GM23338 (cell line): ENCODE measurements at regions not wholly inside any gene's neighbourhood (a gene's known extent, or its start where the extent isn't known, plus 50 kb on each side); places are given as distances from the start of the nearest gene placed in this dataset.
A peak's percentile ranks its signal among the peaks of the same experiment; 100 is the strongest.

Source experiments
- ATAC-seq: fragments of 200-7000 bp; cut with Tn5 transposase; 3 replicates; pipeline ENCODE4 v1.9.1; 2020
- DNase-seq: peaks from one replicate; pipeline ENCODE4 v3.0.0-alpha.2; 2015; ENCODE audit warnings: low spot score
- H2AFZ ChIP-seq: fragments of 200-600 bp; sonication (generic); 2 replicates; pipeline ENCODE4 v1.8.0; 2016; ENCODE audit warnings: antibody characterized with exemption, mild to moderate bottlenecking, moderate library complexity
- H3F3A ChIP-seq: fragments of 200-600 bp; sonication (generic); replicated peaks from 2 replicates; pipeline ENCODE4 v1.8.0; 2017; ENCODE audit warnings: antibody characterized with exemption, mixed run types, low read depth
- H3K27ac ChIP-seq: fragments of 200-600 bp; sonication (generic); 2 replicates; pipeline ENCODE4 v1.6.1; 2016; ENCODE audit warnings: low read depth
- H3K27me3 ChIP-seq: fragments of 200-600 bp; sonication (generic); 2 replicates; pipeline ENCODE4 v1.8.0; 2016; ENCODE audit warnings: mild to moderate bottlenecking, mixed run types, moderate library complexity; ENCODE audit not compliant: insufficient read depth
- H3K36me3 ChIP-seq: fragments of 200-600 bp; sonication (generic); 2 replicates; pipeline ENCODE4 v1.8.0; 2016; ENCODE audit warnings: mild to moderate bottlenecking; ENCODE audit not compliant: insufficient read depth
- H3K4me1 ChIP-seq: fragments of 200-600 bp; sonication (generic); 2 replicates; pipeline ENCODE4 v1.8.0; 2016; ENCODE audit warnings: mild to moderate bottlenecking, moderate library complexity; ENCODE audit not compliant: insufficient read depth
- H3K4me2 ChIP-seq: fragments of 200-600 bp; sonication (generic); 2 replicates; pipeline ENCODE4 v1.7.1; 2017; ENCODE audit warnings: mixed run types
- H3K4me3 ChIP-seq: fragments of 200-600 bp; sonication (generic); 2 replicates; pipeline ENCODE4 v1.6.1; 2016; ENCODE audit warnings: mixed run types
- H3K79me2 ChIP-seq: fragments of 200-600 bp; sonication (generic); replicated peaks from 2 replicates; pipeline ENCODE4 v1.8.0; 2017; ENCODE audit warnings: mild to moderate bottlenecking; ENCODE audit not compliant: insufficient read depth
- H3K9me2 ChIP-seq: fragments of 200-600 bp; sonication (generic); 2 replicates; pipeline ENCODE4 v1.8.0; 2017; ENCODE audit not compliant: insufficient read depth
- H4K20me1 ChIP-seq: fragments of 200-600 bp; sonication (generic); replicated peaks from 2 replicates; pipeline ENCODE4 v1.8.0; 2017; ENCODE audit warnings: mild to moderate bottlenecking; ENCODE audit not compliant: insufficient read depth
- H3K27ac Mint-ChIP-seq: 2 replicates; pipeline ENCODE4 v1.8.0; 2020; ENCODE audit warnings: inconsistent platforms, mild to moderate bottlenecking, moderate library complexity, mixed read lengths
- H3K27me3 Mint-ChIP-seq: 3 replicates; pipeline ENCODE4 v1.8.0; 2022; ENCODE audit warnings: low read depth, mild to moderate bottlenecking, moderate library complexity, mixed read lengths, inconsistent platforms; ENCODE audit not compliant: insufficient read depth, poor library complexity
- H3K36me3 Mint-ChIP-seq: 3 replicates; pipeline ENCODE4 v1.8.0; 2021; ENCODE audit warnings: low read depth, mild to moderate bottlenecking, inconsistent platforms, moderate library complexity, mixed read lengths
- H3K4me1 Mint-ChIP-seq: 3 replicates; pipeline ENCODE4 v1.8.0; 2020; ENCODE audit warnings: mild to moderate bottlenecking, inconsistent platforms, mixed read lengths
- H3K4me3 Mint-ChIP-seq: 3 replicates; pipeline ENCODE4 v1.8.0; 2021; ENCODE audit warnings: moderate library complexity, mild to moderate bottlenecking, inconsistent platforms, mixed read lengths
- H3K9me3 Mint-ChIP-seq: 3 replicates; pipeline ENCODE4 v1.8.0; 2020; ENCODE audit warnings: moderate library complexity, mild to moderate bottlenecking, inconsistent platforms, mixed read lengths
- CREB1 ChIP-seq: fragments of 250-450 bp; sonication (Bioruptor Pico); IDR thresholded peaks from 2 replicates; pipeline ENCODE4 v1.5.0; 2020; ENCODE audit warnings: low read depth, mild to moderate bottlenecking, moderate library complexity
- EZH2 ChIP-seq: fragments of 200-600 bp; sonication (generic); IDR thresholded peaks from one replicate; pipeline ENCODE4 v1.8.0; 2017; ENCODE audit warnings: antibody characterized with exemption, mild to moderate bottlenecking, low read depth; ENCODE audit not compliant: unreplicated experiment
- EZH2phosphoT487 ChIP-seq: fragments of 200-600 bp; sonication (generic); IDR thresholded peaks from one replicate; pipeline ENCODE4 v1.8.1; 2018; ENCODE audit warnings: antibody characterized with exemption; ENCODE audit not compliant: unreplicated experiment
- JUNB ChIP-seq: IDR thresholded peaks from one replicate; pipeline ENCODE4 v1.6.1; 2016; ENCODE audit warnings: antibody characterized with exemption; ENCODE audit not compliant: unreplicated experiment
- NANOG ChIP-seq: IDR thresholded peaks from 2 replicates; pipeline ENCODE4 v1.6.1; 2016; ENCODE audit warnings: antibody characterized with exemption, borderline replicate concordance
- POLR2AphosphoS5 ChIP-seq: IDR thresholded peaks from 2 replicates; pipeline ENCODE4 v1.6.1; 2016; ENCODE audit warnings: antibody characterized with exemption, low read depth
- STAT1 ChIP-seq: IDR thresholded peaks from one replicate; pipeline ENCODE4 v1.6.1; 2016; ENCODE audit warnings: antibody characterized with exemption; ENCODE audit not compliant: unreplicated experiment
- ZNF114 ChIP-seq: fragments of 250-450 bp; sonication (Bioruptor Pico); IDR thresholded peaks from 2 replicates; pipeline ENCODE4 v1.5.0; 2020; ENCODE audit warnings: mild to moderate bottlenecking, moderate library complexity
- ZNF331 ChIP-seq: fragments of 250-450 bp; sonication (Bioruptor Pico); IDR thresholded peaks from 2 replicates; pipeline ENCODE4 v1.5.0; 2020; ENCODE audit warnings: low read depth, mild to moderate bottlenecking, moderate library complexity
- ZNF462 ChIP-seq: fragments of 250-450 bp; sonication (Bioruptor Pico); IDR thresholded peaks from 2 replicates; pipeline ENCODE4 v1.5.0; 2020; ENCODE audit warnings: mild to moderate bottlenecking, moderate library complexity
- TF ChIP-seq, protein P1 (sequence below): IDR thresholded peaks from 2 replicates; pipeline ENCODE4 v1.6.1; 2016; ENCODE audit warnings: antibody characterized with exemption
- TF ChIP-seq, protein P2 (sequence below), 2 experiments: fragments of 200-600 bp in 1 of 2; sonication (generic) in 1 of 2; conservative IDR thresholded peaks; 2 replicates each; pipeline versions ENCODE4 v1.5.1 to v1.6.1; 2016 to 2017; ENCODE audit warnings: antibody characterized with exemption in 2 of 2, low read depth in 2 of 2, mild to moderate bottlenecking in 2 of 2, moderate library complexity in 1 of 2
- TF ChIP-seq, protein P3 (sequence below): IDR thresholded peaks from one replicate; pipeline ENCODE4 v1.6.1; 2018; ENCODE audit warnings: antibody characterized with exemption; ENCODE audit not compliant: unreplicated experiment

GRCh38 chr6:94785514-94785913 is 791.8 kb upstream of the MANEA start:
- H3K9me3 Mint-ChIP-seq: peaks cover 2% of the 10 kb centered on the region; the same call in 1 of the 3 replicates
- H3K4me1 Mint-ChIP-seq: peaks cover 4% of the 10 kb centered on the region; the same call in 2 of the 3 replicates
- no peaks in the 10 kb centered on the region for H3F3A ChIP-seq

More at GRCh38 chr6:94785514-94785913, 791.8 kb upstream of the MANEA start:
- H3K4me3 Mint-ChIP-seq: no peak overlapping the region
- Histone ChIP-seq H3K9me2 (no peaks in the 10 kb centered on the region), H3K4me3 (no peak overlapping the region), H3K36me3 (no peaks in the 10 kb centered on the region), H3K4me1 (no peaks in the 10 kb centered on the region; the same call in 1 of the 2 replicates), H2AFZ (peak overlapping the region; percentile 88; the same call in 1 of the 2 replicates), H4K20me1 (no peaks in the 10 kb centered on the region), H3K27ac (no peak overlapping the region), H3K27me3 (no peaks in the 10 kb centered on the region), H3K4me2 (no peak overlapping the region), H3K79me2 (no peaks in the 10 kb centered on the region)
- no peaks in the 10 kb centered on the region for H3K36me3 Mint-ChIP-seq
- no peak overlapping the region for H3K27ac Mint-ChIP-seq
- ATAC-seq: no peak
- TF ChIP-seq, protein P1, sequence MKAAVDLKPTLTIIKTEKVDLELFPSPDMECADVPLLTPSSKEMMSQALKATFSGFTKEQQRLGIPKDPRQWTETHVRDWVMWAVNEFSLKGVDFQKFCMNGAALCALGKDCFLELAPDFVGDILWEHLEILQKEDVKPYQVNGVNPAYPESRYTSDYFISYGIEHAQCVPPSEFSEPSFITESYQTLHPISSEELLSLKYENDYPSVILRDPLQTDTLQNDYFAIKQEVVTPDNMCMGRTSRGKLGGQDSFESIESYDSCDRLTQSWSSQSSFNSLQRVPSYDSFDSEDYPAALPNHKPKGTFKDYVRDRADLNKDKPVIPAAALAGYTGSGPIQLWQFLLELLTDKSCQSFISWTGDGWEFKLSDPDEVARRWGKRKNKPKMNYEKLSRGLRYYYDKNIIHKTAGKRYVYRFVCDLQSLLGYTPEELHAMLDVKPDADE: no peak
- no peak for TF ChIP-seq ZNF114 (CRISPR knock-in tag)
- no peak for TF ChIP-seq STAT1
- TF ChIP-seq POLR2AphosphoS5: no peak
- TF ChIP-seq CREB1 (CRISPR knock-in tag): no peak
- TF ChIP-seq ZNF462 (CRISPR knock-in tag): no peak
- no peak for TF ChIP-seq ZNF331
- no peak for TF ChIP-seq JUNB
- no peak for TF ChIP-seq EZH2phosphoT487
- TF ChIP-seq, protein P2, sequence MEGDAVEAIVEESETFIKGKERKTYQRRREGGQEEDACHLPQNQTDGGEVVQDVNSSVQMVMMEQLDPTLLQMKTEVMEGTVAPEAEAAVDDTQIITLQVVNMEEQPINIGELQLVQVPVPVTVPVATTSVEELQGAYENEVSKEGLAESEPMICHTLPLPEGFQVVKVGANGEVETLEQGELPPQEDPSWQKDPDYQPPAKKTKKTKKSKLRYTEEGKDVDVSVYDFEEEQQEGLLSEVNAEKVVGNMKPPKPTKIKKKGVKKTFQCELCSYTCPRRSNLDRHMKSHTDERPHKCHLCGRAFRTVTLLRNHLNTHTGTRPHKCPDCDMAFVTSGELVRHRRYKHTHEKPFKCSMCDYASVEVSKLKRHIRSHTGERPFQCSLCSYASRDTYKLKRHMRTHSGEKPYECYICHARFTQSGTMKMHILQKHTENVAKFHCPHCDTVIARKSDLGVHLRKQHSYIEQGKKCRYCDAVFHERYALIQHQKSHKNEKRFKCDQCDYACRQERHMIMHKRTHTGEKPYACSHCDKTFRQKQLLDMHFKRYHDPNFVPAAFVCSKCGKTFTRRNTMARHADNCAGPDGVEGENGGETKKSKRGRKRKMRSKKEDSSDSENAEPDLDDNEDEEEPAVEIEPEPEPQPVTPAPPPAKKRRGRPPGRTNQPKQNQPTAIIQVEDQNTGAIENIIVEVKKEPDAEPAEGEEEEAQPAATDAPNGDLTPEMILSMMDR (conservative IDR thresholded peaks at IDR 0.05; ENCODE audit: low read depth in 2 of 2): no peak
- no peak for TF ChIP-seq EZH2
- TF ChIP-seq, protein P3, sequence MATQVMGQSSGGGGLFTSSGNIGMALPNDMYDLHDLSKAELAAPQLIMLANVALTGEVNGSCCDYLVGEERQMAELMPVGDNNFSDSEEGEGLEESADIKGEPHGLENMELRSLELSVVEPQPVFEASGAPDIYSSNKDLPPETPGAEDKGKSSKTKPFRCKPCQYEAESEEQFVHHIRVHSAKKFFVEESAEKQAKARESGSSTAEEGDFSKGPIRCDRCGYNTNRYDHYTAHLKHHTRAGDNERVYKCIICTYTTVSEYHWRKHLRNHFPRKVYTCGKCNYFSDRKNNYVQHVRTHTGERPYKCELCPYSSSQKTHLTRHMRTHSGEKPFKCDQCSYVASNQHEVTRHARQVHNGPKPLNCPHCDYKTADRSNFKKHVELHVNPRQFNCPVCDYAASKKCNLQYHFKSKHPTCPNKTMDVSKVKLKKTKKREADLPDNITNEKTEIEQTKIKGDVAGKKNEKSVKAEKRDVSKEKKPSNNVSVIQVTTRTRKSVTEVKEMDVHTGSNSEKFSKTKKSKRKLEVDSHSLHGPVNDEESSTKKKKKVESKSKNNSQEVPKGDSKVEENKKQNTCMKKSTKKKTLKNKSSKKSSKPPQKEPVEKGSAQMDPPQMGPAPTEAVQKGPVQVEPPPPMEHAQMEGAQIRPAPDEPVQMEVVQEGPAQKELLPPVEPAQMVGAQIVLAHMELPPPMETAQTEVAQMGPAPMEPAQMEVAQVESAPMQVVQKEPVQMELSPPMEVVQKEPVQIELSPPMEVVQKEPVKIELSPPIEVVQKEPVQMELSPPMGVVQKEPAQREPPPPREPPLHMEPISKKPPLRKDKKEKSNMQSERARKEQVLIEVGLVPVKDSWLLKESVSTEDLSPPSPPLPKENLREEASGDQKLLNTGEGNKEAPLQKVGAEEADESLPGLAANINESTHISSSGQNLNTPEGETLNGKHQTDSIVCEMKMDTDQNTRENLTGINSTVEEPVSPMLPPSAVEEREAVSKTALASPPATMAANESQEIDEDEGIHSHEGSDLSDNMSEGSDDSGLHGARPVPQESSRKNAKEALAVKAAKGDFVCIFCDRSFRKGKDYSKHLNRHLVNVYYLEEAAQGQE: no peak
- no peak for TF ChIP-seq NANOG
- H3K27me3 Mint-ChIP-seq: no peaks in the 10 kb centered on the region
- DNase-seq: no peak
